OCI-LY3 (cell line): ENCODE measurements at regions not wholly inside any gene's neighbourhood (a gene's known extent, or its start where the extent isn't known, plus 50 kb on each side); places are given as distances from the start of the nearest gene placed in this dataset.

Experiments used
- H2AFZ ChIP-seq: fragments of 200-600, 300-600 bp; shearing (Covaris generic); 2 replicates; pipeline ENCODE4 v1.6.0; 2014; ENCODE audit warnings: antibody characterized with exemption, low read depth, low read length
- H3K27ac ChIP-seq: fragments of 200-600, 300-600 bp; sonication (generic); 2 replicates; pipeline ENCODE4 v1.5.1; 2014; ENCODE audit warnings: mild to moderate bottlenecking, low read length, moderate library complexity, mixed read lengths
- H3K27me3 ChIP-seq: fragments of 200-600, 300-600 bp; sonication (generic); 2 replicates; pipeline ENCODE4 v1.6.1; 2014; ENCODE audit warnings: low read depth, low read length, mixed read lengths
- H3K36me3 ChIP-seq: fragments of 200-600, 300-600 bp; sonication (generic); replicated peaks from 2 replicates; pipeline ENCODE3; 2014; ENCODE audit warnings: low read depth, low read length, mixed read lengths
- H3K4me1 ChIP-seq: fragments of 300-600, 200-600 bp; sonication (generic); 2 replicates; pipeline ENCODE4 v1.6.1; 2014; ENCODE audit warnings: low read length, mixed read lengths
- H3K4me2 ChIP-seq: fragments of 200-600, 300-600 bp; sonication (generic); 2 replicates; pipeline ENCODE4 v1.6.1; 2014; ENCODE audit warnings: low read length, mixed read lengths
- H3K4me3 ChIP-seq: fragments of 300-600, 200-600 bp; sonication (generic); 2 replicates; pipeline ENCODE4 v1.5.1; 2014; ENCODE audit warnings: antibody characterized with exemption, mild to moderate bottlenecking, low read length, moderate library complexity
- H3K79me2 ChIP-seq: fragments of 300-600, 200-600 bp; shearing (Covaris generic); 2 replicates; pipeline ENCODE4 v1.6.1; 2014; ENCODE audit warnings: mild to moderate bottlenecking, low read length, mixed read lengths
- H3K9ac ChIP-seq: fragments of 300-600, 200-600 bp; shearing (Covaris generic); 2 replicates; pipeline ENCODE4 v1.6.0; 2014; ENCODE audit warnings: mild to moderate bottlenecking, low read length, moderate library complexity
- H3K9me3 ChIP-seq: fragments of 200-600, 300-600 bp; shearing (Covaris generic); 2 replicates; pipeline ENCODE4 v1.6.1; 2014; ENCODE audit warnings: low read length, mixed read lengths; ENCODE audit not compliant: insufficient read depth
- H4K20me1 ChIP-seq: fragments of 200-600, 300-600 bp; sonication (generic); 2 replicates; pipeline ENCODE4 v1.6.1; 2016; ENCODE audit warnings: low read length, mixed read lengths; ENCODE audit not compliant: insufficient read depth
- CTCF ChIP-seq: fragments of 200-600, 300-600 bp; sonication (generic); IDR thresholded peaks from 2 replicates; pipeline ENCODE4 v1.5.1; 2014; ENCODE audit warnings: antibody characterized with exemption, low read length, low read depth
- EZH2phosphoT487 ChIP-seq: fragments of 200-600 bp; shearing (Covaris generic); IDR thresholded peaks from 2 replicates; pipeline ENCODE4 v1.6.1; 2018; ENCODE audit warnings: antibody characterized with exemption, mixed run types, low read depth

- no peaks in the 10 kb centered on the region for H4K20me1 ChIP-seq
- no peaks in the 10 kb centered on the region for H3K9me3 ChIP-seq
- H3K27ac ChIP-seq: no peak overlapping the region
- no peak overlapping the region for H3K9ac ChIP-seq
- no peak overlapping the region for H3K4me3 ChIP-seq
- no peaks in the 10 kb centered on the region for H3K27me3 ChIP-seq
- H3K4me2 ChIP-seq: no peak overlapping the region
- H2AFZ ChIP-seq: no peak overlapping the region
- no peaks in the 10 kb centered on the region for H3K36me3 ChIP-seq
- no peaks in the 10 kb centered on the region for H3K79me2 ChIP-seq
- no peak for TF ChIP-seq CTCF
- TF ChIP-seq EZH2phosphoT487: no peak
- peaks cover 5% of the 10 kb centered on the region for H3K4me1 ChIP-seq
These were observed 436.0 kb downstream of the TMEM38B start for GRCh38 chr9:106130374-106130773.

- Histone ChIP-seq H3K36me3 (no peaks in the 10 kb centered on the region), H3K9ac (no peak overlapping the region), H3K27ac (no peak overlapping the region), H3K4me3 (no peak overlapping the region), H3K9me3 (no peaks in the 10 kb centered on the region), H3K79me2 (no peaks in the 10 kb centered on the region), H3K27me3 (no peaks in the 10 kb centered on the region), H3K4me1 (no peaks in the 10 kb centered on the region), H3K4me2 (no peak overlapping the region), H4K20me1 (no peaks in the 10 kb centered on the region), H2AFZ (no peak overlapping the region)
- TF ChIP-seq CTCF (no peak), EZH2phosphoT487 (no peak)
These were observed 449.4 kb downstream of the TMEM38B start for GRCh38 chr9:106143781-106144180.

- no peak overlapping the region for H2AFZ ChIP-seq
- no peak overlapping the region for H3K4me3 ChIP-seq
- H3K79me2 ChIP-seq: no peaks in the 10 kb centered on the region
- no peaks in the 10 kb centered on the region for H3K27me3 ChIP-seq
- no peaks in the 10 kb centered on the region for H3K36me3 ChIP-seq
- H3K9ac ChIP-seq: no peak overlapping the region
- no peak overlapping the region for H3K4me2 ChIP-seq
- no peak overlapping the region for H3K27ac ChIP-seq
- H3K9me3 ChIP-seq: no peaks in the 10 kb centered on the region
- no peaks in the 10 kb centered on the region for H3K4me1 ChIP-seq
- TF ChIP-seq EZH2phosphoT487 (no peak), CTCF (no peak)
- no peaks in the 10 kb centered on the region for H4K20me1 ChIP-seq
These were observed 451.9 kb downstream of the TMEM38B start for GRCh38 chr9:106146066-106146840.

- H3K36me3 ChIP-seq: no peaks in the 10 kb centered on the region
- H3K9me3 ChIP-seq: no peaks in the 10 kb centered on the region
- H3K4me3 ChIP-seq: no peak overlapping the region
- H3K4me2 ChIP-seq: no peak overlapping the region
- no peaks in the 10 kb centered on the region for H3K4me1 ChIP-seq
- TF ChIP-seq EZH2phosphoT487: no peak
- no peak for TF ChIP-seq CTCF
- no peak overlapping the region for H3K9ac ChIP-seq
- no peak overlapping the region for H2AFZ ChIP-seq
- no peaks in the 10 kb centered on the region for H3K27me3 ChIP-seq
- H3K27ac ChIP-seq: no peak overlapping the region
- H3K79me2 ChIP-seq: no peaks in the 10 kb centered on the region
- H4K20me1 ChIP-seq: no peaks in the 10 kb centered on the region
These were observed 452.5 kb downstream of the TMEM38B start for GRCh38 chr9:106146886-106147285.
